Upper lobe of left lung (tissue), 4 donors: ENCODE measurements at regions not wholly inside any gene's neighbourhood (a gene's known extent, or its start where the extent isn't known, plus 50 kb on each side); places are given as distances from the start of the nearest gene placed in this dataset.

ENCODE experiments used
- POLR2A ChIP-seq, 4 donors: fragments of 450-650 bp; IDR thresholded peaks; one replicate each; pipeline ENCODE4 v1.5.1; 2016 to 2017; ENCODE audit warnings: antibody characterized with exemption in 4 of 4, mild to moderate bottlenecking in 2 of 4
- POLR2AphosphoS5 ChIP-seq, 2 donors: sonication (generic); formaldehyde crosslinking; IDR thresholded peaks; one replicate each; pipeline ENCODE4 v1.5.1; 2017; ENCODE audit warnings: antibody characterized with exemption in 2 of 2
- TF ChIP-seq, protein P1 (sequence below), 6 experiments: fragments of 450-650 bp in 4 of 6; fragments of 200-600 bp in 2 of 6; sonication (generic) in 2 of 6; IDR thresholded peaks; one replicate each; pipeline ENCODE4 v1.5.1; 2016 to 2019; ENCODE audit warnings: antibody characterized with exemption in 6 of 6

GRCh38 chr4:15159477-15160019 is 157.3 kb downstream of the CPEB2 start:
- TF ChIP-seq, protein P1, sequence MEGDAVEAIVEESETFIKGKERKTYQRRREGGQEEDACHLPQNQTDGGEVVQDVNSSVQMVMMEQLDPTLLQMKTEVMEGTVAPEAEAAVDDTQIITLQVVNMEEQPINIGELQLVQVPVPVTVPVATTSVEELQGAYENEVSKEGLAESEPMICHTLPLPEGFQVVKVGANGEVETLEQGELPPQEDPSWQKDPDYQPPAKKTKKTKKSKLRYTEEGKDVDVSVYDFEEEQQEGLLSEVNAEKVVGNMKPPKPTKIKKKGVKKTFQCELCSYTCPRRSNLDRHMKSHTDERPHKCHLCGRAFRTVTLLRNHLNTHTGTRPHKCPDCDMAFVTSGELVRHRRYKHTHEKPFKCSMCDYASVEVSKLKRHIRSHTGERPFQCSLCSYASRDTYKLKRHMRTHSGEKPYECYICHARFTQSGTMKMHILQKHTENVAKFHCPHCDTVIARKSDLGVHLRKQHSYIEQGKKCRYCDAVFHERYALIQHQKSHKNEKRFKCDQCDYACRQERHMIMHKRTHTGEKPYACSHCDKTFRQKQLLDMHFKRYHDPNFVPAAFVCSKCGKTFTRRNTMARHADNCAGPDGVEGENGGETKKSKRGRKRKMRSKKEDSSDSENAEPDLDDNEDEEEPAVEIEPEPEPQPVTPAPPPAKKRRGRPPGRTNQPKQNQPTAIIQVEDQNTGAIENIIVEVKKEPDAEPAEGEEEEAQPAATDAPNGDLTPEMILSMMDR (IDR thresholded peaks at IDR 0.05) = no peak
- TF ChIP-seq POLR2A (IDR thresholded peaks at IDR 0.05) (no peak), POLR2AphosphoS5 (IDR thresholded peaks at IDR 0.05) (no peak)
